Gastroesophageal sphincter (tissue), 3 donors: ENCODE measurements at regions not wholly inside any gene's neighbourhood (a gene's known extent, or its start where the extent isn't known, plus 50 kb on each side); places are given as distances from the start of the nearest gene placed in this dataset.

Experiments used
- EP300 ChIP-seq: sonication (generic); formaldehyde crosslinking; IDR thresholded peaks from one replicate; pipeline ENCODE4 v1.6.1; 2017; ENCODE audit warnings: antibody characterized with exemption, mild to moderate bottlenecking
- POLR2A ChIP-seq, 2 donors: fragments of 450-650 bp; IDR thresholded peaks; one replicate each; pipeline ENCODE4 v1.6.1; 2017; ENCODE audit warnings: antibody characterized with exemption in 2 of 2, mild to moderate bottlenecking in 2 of 2, moderate library complexity in 1 of 2
- TF ChIP-seq, protein P1 (sequence below), 4 experiments: fragments of 200-600 bp in 2 of 4; fragments of 450-650 bp in 2 of 4; sonication (generic) in 1 of 4; IDR thresholded peaks; one replicate each; pipeline ENCODE4 v1.5.1; 2017 to 2019; ENCODE audit warnings: antibody characterized with exemption in 4 of 4, mild to moderate bottlenecking in 2 of 4, moderate library complexity in 2 of 4

DNA sequence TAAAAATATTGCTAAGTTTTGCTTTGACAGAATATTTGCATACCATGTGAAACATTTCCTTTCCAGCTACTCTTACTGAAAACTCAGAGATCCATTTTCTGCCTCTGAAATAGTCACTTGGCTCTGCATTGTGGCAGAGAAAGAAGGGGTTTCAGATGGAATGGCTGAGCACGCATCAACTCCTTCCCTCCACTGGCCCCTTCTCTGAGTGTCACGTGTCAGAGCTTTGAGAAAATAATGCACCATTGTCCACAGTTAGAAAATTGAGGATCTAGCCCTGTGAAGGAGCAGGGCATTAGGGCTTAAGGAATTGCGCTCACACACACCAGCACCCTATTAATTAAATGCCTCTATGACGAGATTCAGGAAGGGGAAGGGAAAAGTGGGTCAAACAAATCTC, 78.8 kb upstream of the FAT4 start:
- TF ChIP-seq EP300 = no peak
- TF ChIP-seq, protein P1, sequence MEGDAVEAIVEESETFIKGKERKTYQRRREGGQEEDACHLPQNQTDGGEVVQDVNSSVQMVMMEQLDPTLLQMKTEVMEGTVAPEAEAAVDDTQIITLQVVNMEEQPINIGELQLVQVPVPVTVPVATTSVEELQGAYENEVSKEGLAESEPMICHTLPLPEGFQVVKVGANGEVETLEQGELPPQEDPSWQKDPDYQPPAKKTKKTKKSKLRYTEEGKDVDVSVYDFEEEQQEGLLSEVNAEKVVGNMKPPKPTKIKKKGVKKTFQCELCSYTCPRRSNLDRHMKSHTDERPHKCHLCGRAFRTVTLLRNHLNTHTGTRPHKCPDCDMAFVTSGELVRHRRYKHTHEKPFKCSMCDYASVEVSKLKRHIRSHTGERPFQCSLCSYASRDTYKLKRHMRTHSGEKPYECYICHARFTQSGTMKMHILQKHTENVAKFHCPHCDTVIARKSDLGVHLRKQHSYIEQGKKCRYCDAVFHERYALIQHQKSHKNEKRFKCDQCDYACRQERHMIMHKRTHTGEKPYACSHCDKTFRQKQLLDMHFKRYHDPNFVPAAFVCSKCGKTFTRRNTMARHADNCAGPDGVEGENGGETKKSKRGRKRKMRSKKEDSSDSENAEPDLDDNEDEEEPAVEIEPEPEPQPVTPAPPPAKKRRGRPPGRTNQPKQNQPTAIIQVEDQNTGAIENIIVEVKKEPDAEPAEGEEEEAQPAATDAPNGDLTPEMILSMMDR (IDR thresholded peaks at IDR 0.05) = no peak
- no peak for TF ChIP-seq POLR2A (IDR thresholded peaks at IDR 0.05)
